ENCODE measurements at regions not wholly inside any gene's neighbourhood (a gene's known extent, or its start where the extent isn't known, plus 50 kb on each side); places are given as distances from the start of the nearest gene placed in this dataset.

DNA sequence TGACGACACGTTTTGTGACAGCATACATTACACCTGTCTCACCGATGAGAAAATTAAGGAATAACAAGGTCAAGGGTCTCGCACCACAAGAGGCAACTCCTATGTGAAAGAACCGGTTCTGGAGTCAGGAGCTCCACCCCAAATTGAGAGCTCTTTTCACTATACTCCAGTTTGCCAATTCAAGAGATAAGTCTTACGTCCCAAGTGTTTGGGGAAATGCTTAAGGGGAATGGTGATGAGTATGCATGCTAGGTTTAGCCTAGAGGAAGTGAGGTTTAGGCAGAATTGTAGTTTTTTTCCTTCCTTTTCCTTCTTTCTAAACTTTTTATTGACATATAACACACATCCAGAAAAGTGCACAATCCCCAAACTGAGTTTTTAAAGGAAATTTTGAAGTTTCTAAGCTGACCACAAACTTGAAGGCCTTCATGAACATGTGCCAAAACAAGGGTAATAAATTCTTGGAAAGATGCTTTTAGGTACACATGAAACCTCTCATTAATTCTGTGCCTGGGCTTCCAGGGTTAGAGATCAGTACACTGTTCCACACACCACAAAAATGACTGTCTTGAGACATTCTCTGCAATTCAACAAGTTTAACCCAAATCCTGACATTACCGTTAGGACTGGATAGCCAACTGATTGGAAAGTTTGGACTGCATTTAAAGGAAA, 127.6 kb upstream of the SLC1A3 start:
- H3K4me1 ChIP-seq = no peaks in the 10 kb centered on the region
- no peaks in the 10 kb centered on the region for H3K36me3 ChIP-seq
- ATAC-seq = no peak
- intact Hi-C loops (cut with DNase I) = no loop called here
- no peak for DNase-seq
- no peak for TF ChIP-seq POLR2A (IDR thresholded peaks at IDR 0.05)
- TF ChIP-seq CTCF (IDR thresholded peaks at IDR 0.05) = no peak
- no peak overlapping the region for H3K4me3 ChIP-seq
- H3K27me3 ChIP-seq = no peaks in the 10 kb centered on the region
- no peak overlapping the region for H3K27ac ChIP-seq
- 71% methylated on average over 6 of the region's 7 CpGs for WGBS (ENCODE audit: insufficient coverage, low coverage, low lambda C conversion rate, missing lambda C conversion rate)
- H3K9me3 ChIP-seq = no peaks in the 10 kb centered on the region

GRCh38 chr5:36481454-36482120, 124.8 kb upstream of the SLC1A3 start:
- Histone ChIP-seq H3K4me3 (no peak overlapping the region), H3K36me3 (no peaks in the 10 kb centered on the region), H3K27me3 (no peaks in the 10 kb centered on the region), H3K4me1 (no peaks in the 10 kb centered on the region), H3K27ac (no peak overlapping the region), H3K9me3 (no peaks in the 10 kb centered on the region)
- no peak for ATAC-seq
- TF ChIP-seq POLR2A (IDR thresholded peaks at IDR 0.05) (no peak), CTCF (IDR thresholded peaks at IDR 0.05) (no peak)
- 63% methylated on average over 4 of the region's 5 CpGs for WGBS (ENCODE audit: insufficient coverage, low coverage, low lambda C conversion rate, missing lambda C conversion rate)
- DNase-seq = no peak
- intact Hi-C loops (cut with DNase I) = no loop called here

GRCh38 chr5:36482812-36483211, 123.6 kb upstream of the SLC1A3 start:
- intact Hi-C loops (cut with DNase I) = no loop called here
- ATAC-seq = no peak
- TF ChIP-seq POLR2A (IDR thresholded peaks at IDR 0.05) (no peak), CTCF (IDR thresholded peaks at IDR 0.05) (no peak)

DNA sequence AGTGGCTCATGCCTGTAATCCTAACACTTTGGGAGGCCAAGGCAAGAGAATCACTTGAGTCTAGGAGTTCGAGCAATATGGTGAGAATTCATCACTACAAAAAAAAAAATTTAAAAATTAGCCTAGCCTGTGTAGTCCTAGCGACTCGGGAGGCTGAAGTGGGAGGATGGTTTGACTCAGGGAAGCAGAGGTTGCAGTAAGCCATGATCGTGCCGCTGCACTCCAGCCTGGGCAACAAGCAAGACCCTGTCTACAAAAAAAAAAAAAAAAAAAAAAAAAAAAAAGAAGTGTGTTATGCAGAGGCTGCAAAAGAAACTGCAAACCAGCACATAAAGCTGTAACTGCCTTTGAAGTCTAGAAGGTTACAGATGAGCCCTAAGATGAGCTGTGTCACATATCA, 116.9 kb upstream of the SLC1A3 start:
- ATAC-seq (no peak), DNase-seq (no peak)
- H3K27ac ChIP-seq = no peak overlapping the region
- H3K27me3 ChIP-seq = no peaks in the 10 kb centered on the region
- TF ChIP-seq CTCF (IDR thresholded peaks at IDR 0.05) (no peak), POLR2A (IDR thresholded peaks at IDR 0.05) (no peak)
- intact Hi-C loops (cut with DNase I) = no loop called here
- H3K9me3 ChIP-seq = no peaks in the 10 kb centered on the region
- no peak overlapping the region for H3K4me3 ChIP-seq
- H3K36me3 ChIP-seq = no peaks in the 10 kb centered on the region
- WGBS (ENCODE audit: insufficient coverage, low coverage, low lambda C conversion rate, missing lambda C conversion rate) = 58% methylated on average over 3 of the region's 5 CpGs
- H3K4me1 ChIP-seq = no peaks in the 10 kb centered on the region

More at GRCh38 chr5:36482812-36483211, 123.6 kb upstream of the SLC1A3 start:
- no peak for DNase-seq
- H3K4me3 ChIP-seq = no peak overlapping the region
- H3K36me3 ChIP-seq = no peaks in the 10 kb centered on the region
- no peaks in the 10 kb centered on the region for H3K4me1 ChIP-seq
- H3K9me3 ChIP-seq = no peaks in the 10 kb centered on the region
- no peaks in the 10 kb centered on the region for H3K27me3 ChIP-seq
- H3K27ac ChIP-seq = no peak overlapping the region
